ENCODE measurements at regions not wholly inside any gene's neighbourhood (a gene's known extent, or its start where the extent isn't known, plus 50 kb on each side); places are given as distances from the start of the nearest gene placed in this dataset.

GRCh38 chr5:15092801-15093200 is 221.2 kb upstream of the ANKH start:
- Histone ChIP-seq H2AK9ac (replicated peaks; ENCODE audit: low read depth, low read length, poor library complexity) (no peak overlapping the region), H3K14ac (replicated peaks; ENCODE audit: low read depth, low read length) (no peak overlapping the region), H3K23ac (ENCODE audit: low read depth, low read length) (no peak overlapping the region), H3K18ac (ENCODE audit: low read depth, low read length) (no peak overlapping the region), H3K4me3 (ENCODE audit: insufficient read depth, low read depth, low read length) (no peak overlapping the region), H3K27me3 (ENCODE audit: control insufficient read depth, insufficient read depth, low read length) (peaks cover 6% of the 10 kb centered on the region), H3K9ac (ENCODE audit: low read depth, low read length) (no peak overlapping the region), H3K56ac (ENCODE audit: extremely low read depth, insufficient read depth, low read length) (no peak overlapping the region), H3K9me1 (ENCODE audit: insufficient read depth, low read length) (no peaks in the 10 kb centered on the region), H2AFZ (replicated peaks; ENCODE audit: low read length, poor library complexity) (no peak overlapping the region), H3K36me3 (ENCODE audit: control insufficient read depth, insufficient read depth, low read length) (no peaks in the 10 kb centered on the region), H4K8ac (ENCODE audit: low read depth in 2 of 2, low read length in 2 of 2) (no peak overlapping the region), H4K5ac (ENCODE audit: low read depth, low read length) (no peak overlapping the region), H2BK20ac (ENCODE audit: low read depth, low read length) (no peak overlapping the region), H2BK5ac (ENCODE audit: low read depth, low read length, poor library complexity, severe bottlenecking) (no peak overlapping the region), H3K79me1 (ENCODE audit: low read depth in 1 of 2, low read length in 2 of 2) (no peaks in the 10 kb centered on the region), H3K4me2 (ENCODE audit: low read depth, low read length) (no peak overlapping the region), H3K9me3 (ENCODE audit: control insufficient read depth, insufficient read depth, low read length) (no peaks in the 10 kb centered on the region), H4K20me1 (ENCODE audit: insufficient read depth, low read length) (no peaks in the 10 kb centered on the region), H2BK120ac (ENCODE audit: low read depth, low read length) (no peak overlapping the region), H3K4me1 (ENCODE audit: control insufficient read depth, insufficient read depth, low read length) (no peaks in the 10 kb centered on the region), H2AK5ac (ENCODE audit: low read depth, low read length) (no peak overlapping the region), H4K91ac (ENCODE audit: insufficient read depth, low read depth, low read length) (no peak overlapping the region), H2BK15ac (ENCODE audit: low read depth, low read length) (no peak overlapping the region), H3K4ac (ENCODE audit: low read depth, low read length) (no peak overlapping the region), H3K27ac (ENCODE audit: insufficient read depth, low read length) (no peak overlapping the region)
- no peak for DNase-seq
- intact Hi-C loops (cut with micrococcal nuclease) (no loop called here), in situ Hi-C loops (cut with MboI; ENCODE audit: low sequenced_read_pairs) (no loop called here), dilution Hi-C loops (cut with HindIII; ENCODE audit: low sequenced_read_pairs, unreplicated experiment) (no loop called here)
- no CpG with 5 or more reads among the region's 7 CpGs for WGBS, 2 experiments (ENCODE audit: extremely low coverage in 2 of 2, insufficient read length in 1 of 2)
- no TSS peak for BruUV-seq (replicated peaks)
- TF ChIP-seq ELK1 (IDR thresholded peaks at IDR 0.05; ENCODE audit: borderline replicate concordance, low read depth, low read length) (no peak), FOS (IDR thresholded peaks at IDR 0.05; ENCODE audit: low read depth, low read length) (no peak), MAZ (IDR thresholded peaks at IDR 0.05; ENCODE audit: borderline replicate concordance, low read depth, low read length) (no peak), MAFK (IDR thresholded peaks at IDR 0.05; ENCODE audit: low read depth, low read length) (no peak)
- ChIA-PET CTCF (interaction anchor here (0.5 to 0.6 kb wide), 2 partner anchors 102 to 202 kb away, joined by 3 read pairs; no protein-coding TSS in a partner anchor), POLR2A (ENCODE audit: unreplicated experiment) (interaction anchor here (0.6 kb wide), 1 partner anchor 1126 kb away, joined by 5 read pairs; no protein-coding TSS in a partner anchor)
- ATAC-seq (ENCODE audit: low read depth): no peak

Measured in IMR-90 (cell line).